ENCODE measurements at regions not wholly inside any gene's neighbourhood (a gene's known extent, or its start where the extent isn't known, plus 50 kb on each side); places are given as distances from the start of the nearest gene placed in this dataset.

GRCh38 chr1:87439821-87440220, 111.1 kb downstream of the LMO4 start:
- TF ChIP-seq CTCF (IDR thresholded peaks at IDR 0.05) (no peak), POLR2A (IDR thresholded peaks at IDR 0.05) (no peak)
